ENCODE measurements at regions not wholly inside any gene's neighbourhood (a gene's known extent, or its start where the extent isn't known, plus 50 kb on each side); places are given as distances from the start of the nearest gene placed in this dataset.

GRCh38 chr3:1477669-1478068 is 384.8 kb downstream of the CNTN6 start:
- TF ChIP-seq CTCF (IDR thresholded peaks at IDR 0.05; ENCODE audit: low read length) (no peak), EZH2 (optimal IDR thresholded peaks at IDR 0.05; ENCODE audit: low read depth, low read length) (no peak)
